Heart left ventricle (tissue), 13 donors: ENCODE measurements at regions not wholly inside any gene's neighbourhood (a gene's known extent, or its start where the extent isn't known, plus 50 kb on each side); places are given as distances from the start of the nearest gene placed in this dataset.

Experiments
- CTCF ChIP-seq, 12 donors: fragments of 200-600 bp; sonication (generic) in 4 of 12; IDR thresholded peaks; one replicate each; pipeline versions ENCODE4 v1.5.0 to v1.8.0; 2018 to 2022; ENCODE audit warnings: antibody characterized with exemption in 12 of 12, mild to moderate bottlenecking in 5 of 12
- POLR2A ChIP-seq, 2 donors: fragments of 450-650 bp; IDR thresholded peaks; one replicate each; pipeline ENCODE4 v1.6.1; 2017; ENCODE audit warnings: antibody characterized with exemption in 2 of 2, mild to moderate bottlenecking in 2 of 2, moderate library complexity in 2 of 2
- donor health status: ischemic (EF 13 %, LVEDD 7.1; RV severe dilation, severe dysfunction).
- donor health status: DM: no; HTN: yes; CAD: no.
- donor health status: DM: no; HTN: no; CAD: no.
- donor health status: ischemic (EF 25% LVEDD 6.9; RV normal size, moderate dysfunction).
- donor health status: ischemic (EF 25% LVEDD 5.7; RV mildly dilated, moderate dysfunction).
- donor health status: ischemic (EF 35%, LVEDD 5.7; RV mildly dilated, moderate dysfunction).
- donor health status: nonischemic (EF 11% LVEDD 7.7; RV severe dilation, severe dysfunction).
- donor health status: DM: yes; HTN: yes; CAD: no.
- donor health status: PGD.
- donor health status: ischemic (EF 29% LVEDD 5.4; RV normal size, mild dysfunction).
- donor health status: nonischemic (EF 23%, LVEDD 6.1; RV moderate dilation, normal function).

GRCh38 chr6:167479901-167480648, 155.2 kb downstream of the TTLL2 start:
- TF ChIP-seq POLR2A (IDR thresholded peaks at IDR 0.05) (no peak), CTCF (IDR thresholded peaks at IDR 0.05) (no peak)
